ENCODE measurements at regions not wholly inside any gene's neighbourhood (a gene's known extent, or its start where the extent isn't known, plus 50 kb on each side); places are given as distances from the start of the nearest gene placed in this dataset.

GRCh38 chr3:30170681-30171438 is 435.5 kb upstream of the TGFBR2 start (continued):
- TF ChIP-seq, protein P1, sequence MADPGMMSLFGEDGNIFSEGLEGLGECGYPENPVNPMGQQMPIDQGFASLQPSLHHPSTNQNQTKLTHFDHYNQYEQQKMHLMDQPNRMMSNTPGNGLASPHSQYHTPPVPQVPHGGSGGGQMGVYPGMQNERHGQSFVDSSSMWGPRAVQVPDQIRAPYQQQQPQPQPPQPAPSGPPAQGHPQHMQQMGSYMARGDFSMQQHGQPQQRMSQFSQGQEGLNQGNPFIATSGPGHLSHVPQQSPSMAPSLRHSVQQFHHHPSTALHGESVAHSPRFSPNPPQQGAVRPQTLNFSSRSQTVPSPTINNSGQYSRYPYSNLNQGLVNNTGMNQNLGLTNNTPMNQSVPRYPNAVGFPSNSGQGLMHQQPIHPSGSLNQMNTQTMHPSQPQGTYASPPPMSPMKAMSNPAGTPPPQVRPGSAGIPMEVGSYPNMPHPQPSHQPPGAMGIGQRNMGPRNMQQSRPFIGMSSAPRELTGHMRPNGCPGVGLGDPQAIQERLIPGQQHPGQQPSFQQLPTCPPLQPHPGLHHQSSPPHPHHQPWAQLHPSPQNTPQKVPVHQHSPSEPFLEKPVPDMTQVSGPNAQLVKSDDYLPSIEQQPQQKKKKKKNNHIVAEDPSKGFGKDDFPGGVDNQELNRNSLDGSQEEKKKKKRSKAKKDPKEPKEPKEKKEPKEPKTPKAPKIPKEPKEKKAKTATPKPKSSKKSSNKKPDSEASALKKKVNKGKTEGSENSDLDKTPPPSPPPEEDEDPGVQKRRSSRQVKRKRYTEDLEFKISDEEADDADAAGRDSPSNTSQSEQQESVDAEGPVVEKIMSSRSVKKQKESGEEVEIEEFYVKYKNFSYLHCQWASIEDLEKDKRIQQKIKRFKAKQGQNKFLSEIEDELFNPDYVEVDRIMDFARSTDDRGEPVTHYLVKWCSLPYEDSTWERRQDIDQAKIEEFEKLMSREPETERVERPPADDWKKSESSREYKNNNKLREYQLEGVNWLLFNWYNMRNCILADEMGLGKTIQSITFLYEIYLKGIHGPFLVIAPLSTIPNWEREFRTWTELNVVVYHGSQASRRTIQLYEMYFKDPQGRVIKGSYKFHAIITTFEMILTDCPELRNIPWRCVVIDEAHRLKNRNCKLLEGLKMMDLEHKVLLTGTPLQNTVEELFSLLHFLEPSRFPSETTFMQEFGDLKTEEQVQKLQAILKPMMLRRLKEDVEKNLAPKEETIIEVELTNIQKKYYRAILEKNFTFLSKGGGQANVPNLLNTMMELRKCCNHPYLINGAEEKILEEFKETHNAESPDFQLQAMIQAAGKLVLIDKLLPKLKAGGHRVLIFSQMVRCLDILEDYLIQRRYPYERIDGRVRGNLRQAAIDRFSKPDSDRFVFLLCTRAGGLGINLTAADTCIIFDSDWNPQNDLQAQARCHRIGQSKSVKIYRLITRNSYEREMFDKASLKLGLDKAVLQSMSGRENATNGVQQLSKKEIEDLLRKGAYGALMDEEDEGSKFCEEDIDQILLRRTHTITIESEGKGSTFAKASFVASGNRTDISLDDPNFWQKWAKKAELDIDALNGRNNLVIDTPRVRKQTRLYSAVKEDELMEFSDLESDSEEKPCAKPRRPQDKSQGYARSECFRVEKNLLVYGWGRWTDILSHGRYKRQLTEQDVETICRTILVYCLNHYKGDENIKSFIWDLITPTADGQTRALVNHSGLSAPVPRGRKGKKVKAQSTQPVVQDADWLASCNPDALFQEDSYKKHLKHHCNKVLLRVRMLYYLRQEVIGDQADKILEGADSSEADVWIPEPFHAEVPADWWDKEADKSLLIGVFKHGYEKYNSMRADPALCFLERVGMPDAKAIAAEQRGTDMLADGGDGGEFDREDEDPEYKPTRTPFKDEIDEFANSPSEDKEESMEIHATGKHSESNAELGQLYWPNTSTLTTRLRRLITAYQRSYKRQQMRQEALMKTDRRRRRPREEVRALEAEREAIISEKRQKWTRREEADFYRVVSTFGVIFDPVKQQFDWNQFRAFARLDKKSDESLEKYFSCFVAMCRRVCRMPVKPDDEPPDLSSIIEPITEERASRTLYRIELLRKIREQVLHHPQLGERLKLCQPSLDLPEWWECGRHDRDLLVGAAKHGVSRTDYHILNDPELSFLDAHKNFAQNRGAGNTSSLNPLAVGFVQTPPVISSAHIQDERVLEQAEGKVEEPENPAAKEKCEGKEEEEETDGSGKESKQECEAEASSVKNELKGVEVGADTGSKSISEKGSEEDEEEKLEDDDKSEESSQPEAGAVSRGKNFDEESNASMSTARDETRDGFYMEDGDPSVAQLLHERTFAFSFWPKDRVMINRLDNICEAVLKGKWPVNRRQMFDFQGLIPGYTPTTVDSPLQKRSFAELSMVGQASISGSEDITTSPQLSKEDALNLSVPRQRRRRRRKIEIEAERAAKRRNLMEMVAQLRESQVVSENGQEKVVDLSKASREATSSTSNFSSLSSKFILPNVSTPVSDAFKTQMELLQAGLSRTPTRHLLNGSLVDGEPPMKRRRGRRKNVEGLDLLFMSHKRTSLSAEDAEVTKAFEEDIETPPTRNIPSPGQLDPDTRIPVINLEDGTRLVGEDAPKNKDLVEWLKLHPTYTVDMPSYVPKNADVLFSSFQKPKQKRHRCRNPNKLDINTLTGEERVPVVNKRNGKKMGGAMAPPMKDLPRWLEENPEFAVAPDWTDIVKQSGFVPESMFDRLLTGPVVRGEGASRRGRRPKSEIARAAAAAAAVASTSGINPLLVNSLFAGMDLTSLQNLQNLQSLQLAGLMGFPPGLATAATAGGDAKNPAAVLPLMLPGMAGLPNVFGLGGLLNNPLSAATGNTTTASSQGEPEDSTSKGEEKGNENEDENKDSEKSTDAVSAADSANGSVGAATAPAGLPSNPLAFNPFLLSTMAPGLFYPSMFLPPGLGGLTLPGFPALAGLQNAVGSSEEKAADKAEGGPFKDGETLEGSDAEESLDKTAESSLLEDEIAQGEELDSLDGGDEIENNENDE (IDR thresholded peaks at IDR 0.05; ENCODE audit: insufficient replicate concordance, low read length), result no peak
- TF ChIP-seq JUN (IDR thresholded peaks at IDR 0.05; ENCODE audit: low read depth, low read length), result no peak
- TF ChIP-seq, protein P2, sequence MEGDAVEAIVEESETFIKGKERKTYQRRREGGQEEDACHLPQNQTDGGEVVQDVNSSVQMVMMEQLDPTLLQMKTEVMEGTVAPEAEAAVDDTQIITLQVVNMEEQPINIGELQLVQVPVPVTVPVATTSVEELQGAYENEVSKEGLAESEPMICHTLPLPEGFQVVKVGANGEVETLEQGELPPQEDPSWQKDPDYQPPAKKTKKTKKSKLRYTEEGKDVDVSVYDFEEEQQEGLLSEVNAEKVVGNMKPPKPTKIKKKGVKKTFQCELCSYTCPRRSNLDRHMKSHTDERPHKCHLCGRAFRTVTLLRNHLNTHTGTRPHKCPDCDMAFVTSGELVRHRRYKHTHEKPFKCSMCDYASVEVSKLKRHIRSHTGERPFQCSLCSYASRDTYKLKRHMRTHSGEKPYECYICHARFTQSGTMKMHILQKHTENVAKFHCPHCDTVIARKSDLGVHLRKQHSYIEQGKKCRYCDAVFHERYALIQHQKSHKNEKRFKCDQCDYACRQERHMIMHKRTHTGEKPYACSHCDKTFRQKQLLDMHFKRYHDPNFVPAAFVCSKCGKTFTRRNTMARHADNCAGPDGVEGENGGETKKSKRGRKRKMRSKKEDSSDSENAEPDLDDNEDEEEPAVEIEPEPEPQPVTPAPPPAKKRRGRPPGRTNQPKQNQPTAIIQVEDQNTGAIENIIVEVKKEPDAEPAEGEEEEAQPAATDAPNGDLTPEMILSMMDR (IDR thresholded peaks at IDR 0.05; ENCODE audit: control extremely low read depth in 1 of 3, insufficient read depth in 1 of 3, low read depth in 1 of 3, low read length in 3 of 3), result no peak
